ENCODE measurements at regions not wholly inside any gene's neighbourhood (a gene's known extent, or its start where the extent isn't known, plus 50 kb on each side); places are given as distances from the start of the nearest gene placed in this dataset.

GRCh38 chr6:67676892-67677291 is 958.2 kb upstream of the ADGRB3 start:
- no peak for TF ChIP-seq EGR1 (IDR thresholded peaks at IDR 0.05)
- TF ChIP-seq, protein P1, sequence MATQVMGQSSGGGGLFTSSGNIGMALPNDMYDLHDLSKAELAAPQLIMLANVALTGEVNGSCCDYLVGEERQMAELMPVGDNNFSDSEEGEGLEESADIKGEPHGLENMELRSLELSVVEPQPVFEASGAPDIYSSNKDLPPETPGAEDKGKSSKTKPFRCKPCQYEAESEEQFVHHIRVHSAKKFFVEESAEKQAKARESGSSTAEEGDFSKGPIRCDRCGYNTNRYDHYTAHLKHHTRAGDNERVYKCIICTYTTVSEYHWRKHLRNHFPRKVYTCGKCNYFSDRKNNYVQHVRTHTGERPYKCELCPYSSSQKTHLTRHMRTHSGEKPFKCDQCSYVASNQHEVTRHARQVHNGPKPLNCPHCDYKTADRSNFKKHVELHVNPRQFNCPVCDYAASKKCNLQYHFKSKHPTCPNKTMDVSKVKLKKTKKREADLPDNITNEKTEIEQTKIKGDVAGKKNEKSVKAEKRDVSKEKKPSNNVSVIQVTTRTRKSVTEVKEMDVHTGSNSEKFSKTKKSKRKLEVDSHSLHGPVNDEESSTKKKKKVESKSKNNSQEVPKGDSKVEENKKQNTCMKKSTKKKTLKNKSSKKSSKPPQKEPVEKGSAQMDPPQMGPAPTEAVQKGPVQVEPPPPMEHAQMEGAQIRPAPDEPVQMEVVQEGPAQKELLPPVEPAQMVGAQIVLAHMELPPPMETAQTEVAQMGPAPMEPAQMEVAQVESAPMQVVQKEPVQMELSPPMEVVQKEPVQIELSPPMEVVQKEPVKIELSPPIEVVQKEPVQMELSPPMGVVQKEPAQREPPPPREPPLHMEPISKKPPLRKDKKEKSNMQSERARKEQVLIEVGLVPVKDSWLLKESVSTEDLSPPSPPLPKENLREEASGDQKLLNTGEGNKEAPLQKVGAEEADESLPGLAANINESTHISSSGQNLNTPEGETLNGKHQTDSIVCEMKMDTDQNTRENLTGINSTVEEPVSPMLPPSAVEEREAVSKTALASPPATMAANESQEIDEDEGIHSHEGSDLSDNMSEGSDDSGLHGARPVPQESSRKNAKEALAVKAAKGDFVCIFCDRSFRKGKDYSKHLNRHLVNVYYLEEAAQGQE (IDR thresholded peaks at IDR 0.05; ENCODE audit: low read depth), result no peak
- no peak for TF ChIP-seq RAD21 (IDR thresholded peaks at IDR 0.05; ENCODE audit: low read depth)
- no peak for TF ChIP-seq CREB1 (IDR thresholded peaks at IDR 0.05; ENCODE audit: low read depth)

GRCh38 chr6:67667637-67668422 is 967.3 kb upstream of the ADGRB3 start:
- no peak for TF ChIP-seq TAF1 (IDR thresholded peaks at IDR 0.05; ENCODE audit: low read depth)
- no peak for TF ChIP-seq ZBTB7A (IDR thresholded peaks at IDR 0.05; ENCODE audit: low read depth)
- no peak for TF ChIP-seq FOXM1 (IDR thresholded peaks at IDR 0.05; ENCODE audit: borderline replicate concordance, low read depth)
- TF ChIP-seq NFIC (IDR thresholded peaks at IDR 0.05), result no peak
- TF ChIP-seq, protein P1 (IDR thresholded peaks at IDR 0.05; ENCODE audit: low read depth), result no peak
- TF ChIP-seq CREB1 (IDR thresholded peaks at IDR 0.05; ENCODE audit: low read depth), result no peak
- no peak for TF ChIP-seq EP300 (IDR thresholded peaks at IDR 0.05; ENCODE audit: borderline replicate concordance)
- no peak for TF ChIP-seq TCF12 (IDR thresholded peaks at IDR 0.05; ENCODE audit: low read depth)
- TF ChIP-seq EGR1 (IDR thresholded peaks at IDR 0.05), result no peak
- TF ChIP-seq TEAD4 (IDR thresholded peaks at IDR 0.05), result no peak
- no peak for TF ChIP-seq RAD21 (IDR thresholded peaks at IDR 0.05; ENCODE audit: low read depth)
- no peak for TF ChIP-seq CEBPB (IDR thresholded peaks at IDR 0.05)
- TF ChIP-seq, protein P2, sequence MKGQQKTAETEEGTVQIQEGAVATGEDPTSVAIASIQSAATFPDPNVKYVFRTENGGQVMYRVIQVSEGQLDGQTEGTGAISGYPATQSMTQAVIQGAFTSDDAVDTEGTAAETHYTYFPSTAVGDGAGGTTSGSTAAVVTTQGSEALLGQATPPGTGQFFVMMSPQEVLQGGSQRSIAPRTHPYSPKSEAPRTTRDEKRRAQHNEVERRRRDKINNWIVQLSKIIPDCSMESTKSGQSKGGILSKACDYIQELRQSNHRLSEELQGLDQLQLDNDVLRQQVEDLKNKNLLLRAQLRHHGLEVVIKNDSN (IDR thresholded peaks at IDR 0.05), result no peak

GRCh38 chr6:67666177-67666964 is 968.7 kb upstream of the ADGRB3 start:
- TF ChIP-seq NFIC (IDR thresholded peaks at IDR 0.05) (no peak), TAF1 (IDR thresholded peaks at IDR 0.05; ENCODE audit: low read depth) (no peak), EGR1 (IDR thresholded peaks at IDR 0.05) (no peak), TCF12 (IDR thresholded peaks at IDR 0.05; ENCODE audit: low read depth) (no peak), ZBTB7A (IDR thresholded peaks at IDR 0.05; ENCODE audit: low read depth) (no peak), YY1 (IDR thresholded peaks at IDR 0.05; ENCODE audit: low read depth) (no peak), EP300 (IDR thresholded peaks at IDR 0.05; ENCODE audit: borderline replicate concordance) (no peak), RAD21 (IDR thresholded peaks at IDR 0.05; ENCODE audit: low read depth) (no peak), CEBPB (IDR thresholded peaks at IDR 0.05) (no peak), CREB1 (IDR thresholded peaks at IDR 0.05; ENCODE audit: low read depth) (no peak), FOXM1 (IDR thresholded peaks at IDR 0.05; ENCODE audit: borderline replicate concordance, low read depth) (no peak), TEAD4 (IDR thresholded peaks at IDR 0.05) (no peak)
- TF ChIP-seq, protein P3, sequence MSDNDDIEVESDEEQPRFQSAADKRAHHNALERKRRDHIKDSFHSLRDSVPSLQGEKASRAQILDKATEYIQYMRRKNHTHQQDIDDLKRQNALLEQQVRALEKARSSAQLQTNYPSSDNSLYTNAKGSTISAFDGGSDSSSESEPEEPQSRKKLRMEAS (IDR thresholded peaks at IDR 0.05), result no peak
- TF ChIP-seq, protein P2 (IDR thresholded peaks at IDR 0.05), result no peak
- TF ChIP-seq, protein P1 (IDR thresholded peaks at IDR 0.05; ENCODE audit: low read depth), result no peak

- no peak for TF ChIP-seq EP300 (IDR thresholded peaks at IDR 0.05; ENCODE audit: borderline replicate concordance)
- TF ChIP-seq ZBTB7A (IDR thresholded peaks at IDR 0.05; ENCODE audit: low read depth), result no peak
- no peak for TF ChIP-seq RAD21 (IDR thresholded peaks at IDR 0.05; ENCODE audit: low read depth)
- TF ChIP-seq, protein P3 (IDR thresholded peaks at IDR 0.05), result no peak
- TF ChIP-seq TEAD4 (IDR thresholded peaks at IDR 0.05), result no peak
- no peak for TF ChIP-seq CEBPB (IDR thresholded peaks at IDR 0.05)
- TF ChIP-seq, protein P1 (IDR thresholded peaks at IDR 0.05; ENCODE audit: low read depth), result no peak
Observed at GRCh38 chr6:67664942-67665341, 970.1 kb upstream of the ADGRB3 start.
